ENCODE measurements at regions not wholly inside any gene's neighbourhood (a gene's known extent, or its start where the extent isn't known, plus 50 kb on each side); places are given as distances from the start of the nearest gene placed in this dataset.
"Not testable (repeated sequence)": the region's sequence is repeated elsewhere in the genome, so short reads cannot be mapped to it uniquely, and the experiment has no call there.

- DNase-seq, result peak in 1 of 2 experiments; percentile 17
Observed at GRCh38 chr17:11182430-11182829, 58.6 kb upstream of the SHISA6 start.

- no peak for DNase-seq
Observed at GRCh38 chr17:11178581-11178980, 62.4 kb upstream of the SHISA6 start.

- DNase-seq, result no peak
Observed at GRCh38 chr17:11177340-11177739, 63.7 kb upstream of the SHISA6 start.

GRCh38 chr17:11176549-11176948 is 64.5 kb upstream of the SHISA6 start:
- DNase-seq, result no peak

- no peak for DNase-seq
Observed at GRCh38 chr17:11170881-11171280, 70.1 kb upstream of the SHISA6 start.

GRCh38 chr17:11151818-11152425 is 89.1 kb upstream of the SHISA6 start:
- DNase-seq, result no peak

- DNase-seq, result not testable (repeated sequence)
Observed at GRCh38 chr17:11150906-11151511, 90.0 kb upstream of the SHISA6 start.

GRCh38 chr17:11144358-11145233 is 96.4 kb upstream of the SHISA6 start:
- peak in 1 of 2 experiments; percentile 42 for DNase-seq

- DNase-seq, result no peak
Observed at GRCh38 chr17:11142231-11142630, 98.8 kb upstream of the SHISA6 start.

- no peak for DNase-seq
Observed at GRCh38 chr17:11140501-11140900, 100.5 kb upstream of the SHISA6 start.

- DNase-seq, result peak in 1 of 2 experiments; percentile 44
Observed at GRCh38 chr17:11140043-11140442, 101.0 kb upstream of the SHISA6 start.

- no peak for DNase-seq
Observed at GRCh38 chr17:11138023-11138422, 103.0 kb upstream of the SHISA6 start.

GRCh38 chr17:11135819-11136218 is 105.2 kb upstream of the SHISA6 start:
- DNase-seq, result no peak

- DNase-seq, result no peak
Observed at GRCh38 chr17:11130367-11130766, 110.6 kb upstream of the SHISA6 start.

GRCh38 chr17:11122908-11123307 is 118.1 kb upstream of the SHISA6 start:
- peak; percentile 40 to 67 for DNase-seq

- DNase-seq, result peak in 1 of 2 experiments; percentile 54
Observed at GRCh38 chr17:11121341-11121985, 119.5 kb upstream of the SHISA6 start.

- no peak for DNase-seq
Observed at GRCh38 chr17:11109106-11109505, 131.9 kb upstream of the SHISA6 start.

GRCh38 chr17:11105141-11105540 is 135.9 kb upstream of the SHISA6 start:
- DNase-seq, result no peak

- DNase-seq, result no peak
Observed at GRCh38 chr17:11097121-11097520, 143.9 kb upstream of the SHISA6 start.

GRCh38 chr17:11094331-11094730 is 146.7 kb upstream of the SHISA6 start:
- DNase-seq, result no peak

GRCh38 chr17:11086646-11087340 is 154.2 kb upstream of the SHISA6 start:
- no peak for DNase-seq

GRCh38 chr17:11082559-11082958 is 158.5 kb upstream of the SHISA6 start:
- no peak for DNase-seq

GRCh38 chr17:11081342-11081741 is 159.7 kb upstream of the SHISA6 start:
- DNase-seq, result no peak

Data from NCI-H446 (cell line).